ENCODE measurements at regions not wholly inside any gene's neighbourhood (a gene's known extent, or its start where the extent isn't known, plus 50 kb on each side); places are given as distances from the start of the nearest gene placed in this dataset.
"Not testable (repeated sequence)": the region's sequence is repeated elsewhere in the genome, so short reads cannot be mapped to it uniquely, and the experiment has no call there.

DNA sequence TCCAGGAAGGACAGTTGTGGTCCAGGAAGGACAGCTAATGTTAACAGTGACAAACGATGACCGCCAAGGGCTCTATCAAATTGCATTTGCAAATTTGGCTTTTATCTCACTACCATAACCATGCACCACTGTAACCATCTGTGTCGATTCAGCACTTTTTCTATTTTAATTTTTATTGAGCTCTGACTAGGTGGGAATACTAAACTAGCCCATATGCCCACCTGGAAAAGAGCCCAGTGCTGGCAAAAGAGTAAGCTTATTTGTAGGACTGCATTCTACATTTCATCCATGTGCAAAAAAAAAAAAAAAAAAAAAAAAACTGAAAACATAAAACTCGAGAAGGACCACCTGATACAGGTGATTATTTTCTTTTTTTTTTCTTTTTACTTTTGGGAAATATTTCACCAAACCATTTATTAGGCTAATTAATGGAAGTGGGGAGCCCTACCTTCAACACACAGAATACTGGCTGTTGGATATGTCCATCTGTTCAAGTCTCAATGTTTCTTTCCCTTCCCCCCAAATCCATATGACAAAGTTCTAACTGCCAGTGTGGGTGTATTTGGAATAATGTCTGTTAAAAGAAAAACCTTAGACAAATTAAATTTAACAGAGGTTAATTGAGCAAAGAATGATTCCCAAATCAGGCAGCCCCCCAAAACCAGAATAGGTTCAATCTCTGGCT, 99.5 kb upstream of the MXRA5 start:
- Histone ChIP-seq H3K27me3 (ENCODE audit: control insufficient read depth, insufficient read depth, low read length) (no peaks in the 10 kb centered on the region), H3K4me1 (ENCODE audit: control insufficient read depth, insufficient read depth, low read length) (peaks cover 17% of the 10 kb centered on the region), H3K27ac (ENCODE audit: low read length) (no peak overlapping the region), H3K4me3 (ENCODE audit: low read length) (no peak overlapping the region), H3K9me3 (replicated peaks; ENCODE audit: control insufficient read depth, low read depth, low read length) (no peaks in the 10 kb centered on the region), H3K36me3 (ENCODE audit: control insufficient read depth, insufficient read depth, low read length) (no peaks in the 10 kb centered on the region)
- no peak for DNase-seq
- WGBS (ENCODE audit: insufficient coverage), result 60% methylated on average over 2 of the region's 4 CpGs

DNA sequence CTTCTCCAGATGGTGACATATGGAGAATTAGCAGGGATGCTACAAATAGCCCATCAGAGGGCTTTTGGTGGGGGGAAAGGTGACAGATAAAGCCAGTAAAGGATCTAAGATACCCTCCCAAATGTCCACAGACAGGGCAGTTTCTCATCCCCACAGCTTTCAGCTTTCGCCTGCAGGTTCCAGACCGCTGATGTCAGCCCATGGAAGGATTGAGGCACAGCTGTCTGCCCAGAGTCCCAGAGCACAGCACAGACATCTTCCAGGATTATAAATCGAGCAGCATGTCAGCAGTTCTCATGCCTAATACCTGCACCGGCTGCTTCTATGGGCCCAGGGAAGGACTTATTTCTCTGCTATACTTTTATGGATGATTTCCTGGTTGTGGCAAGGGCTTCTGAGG, 96.7 kb upstream of the MXRA5 start:
- H3K9me3 ChIP-seq (replicated peaks; ENCODE audit: control insufficient read depth, low read depth, low read length), result no peaks in the 10 kb centered on the region
- no peaks in the 10 kb centered on the region for H3K27me3 ChIP-seq (ENCODE audit: control insufficient read depth, insufficient read depth, low read length)
- H3K27ac ChIP-seq (ENCODE audit: low read length), result peak overlapping the region; percentile 86
- WGBS (ENCODE audit: insufficient coverage), result 20% methylated on average over 3 of the region's 4 CpGs
- H3K36me3 ChIP-seq (ENCODE audit: control insufficient read depth, insufficient read depth, low read length), result no peaks in the 10 kb centered on the region
- H3K4me3 ChIP-seq (ENCODE audit: low read length), result no peak overlapping the region
- DNase-seq, result peak; percentile 88
- H3K4me1 ChIP-seq (ENCODE audit: control insufficient read depth, insufficient read depth, low read length), result peaks cover 11% of the 10 kb centered on the region

DNA sequence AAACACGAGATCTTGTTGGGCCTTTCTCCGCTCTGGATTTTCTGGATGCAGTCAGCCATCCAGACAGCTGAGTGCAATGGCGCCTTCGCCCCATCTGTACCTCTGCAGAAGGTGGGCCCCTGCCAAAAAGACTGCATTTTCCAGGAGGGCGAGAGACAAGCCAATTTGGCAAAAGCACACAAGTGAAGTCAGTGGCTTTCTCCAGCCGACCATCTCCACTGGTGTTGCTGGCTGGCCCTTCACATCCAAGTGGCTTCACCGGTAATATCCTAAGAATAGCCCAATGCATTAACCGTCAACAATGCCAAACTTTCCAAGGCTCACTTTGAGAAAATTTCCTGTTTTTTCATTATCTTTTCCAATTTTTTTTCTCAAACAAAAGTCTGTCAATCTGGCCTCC, 96.2 kb upstream of the MXRA5 start:
- H3K4me1 ChIP-seq (ENCODE audit: control insufficient read depth, insufficient read depth, low read length), result peaks cover 11% of the 10 kb centered on the region
- no peak overlapping the region for H3K4me3 ChIP-seq (ENCODE audit: low read length)
- 39% methylated on average over 8 of the region's 8 CpGs for WGBS (ENCODE audit: insufficient coverage)
- peak overlapping the region; percentile 86 for H3K27ac ChIP-seq (ENCODE audit: low read length)
- H3K36me3 ChIP-seq (ENCODE audit: control insufficient read depth, insufficient read depth, low read length), result no peaks in the 10 kb centered on the region
- DNase-seq, result peak; percentile 60
- no peaks in the 10 kb centered on the region for H3K9me3 ChIP-seq (replicated peaks; ENCODE audit: control insufficient read depth, low read depth, low read length)
- no peaks in the 10 kb centered on the region for H3K27me3 ChIP-seq (ENCODE audit: control insufficient read depth, insufficient read depth, low read length)

DNA sequence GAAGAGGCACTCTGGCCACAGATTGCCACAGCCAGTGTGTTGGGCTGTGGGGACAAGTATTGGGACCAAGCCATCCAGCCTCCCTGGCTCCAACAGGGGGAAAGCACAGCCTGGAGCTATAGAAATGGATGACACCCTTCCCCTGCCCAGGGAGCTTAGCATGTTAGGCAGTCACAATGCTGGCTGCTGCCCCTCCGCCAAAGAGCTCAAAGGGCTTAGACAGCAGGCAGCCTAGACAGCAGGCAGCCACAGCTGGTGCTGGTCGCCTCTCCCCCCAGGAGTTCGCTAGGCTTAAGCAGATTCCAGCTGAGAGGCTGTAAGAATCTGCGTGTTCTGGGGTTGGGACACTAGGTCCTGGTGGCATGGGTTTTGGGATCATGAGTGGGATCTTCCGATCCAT, 94.5 kb upstream of the MXRA5 start:
- H3K27ac ChIP-seq (ENCODE audit: low read length), result no peak overlapping the region
- H3K9me3 ChIP-seq (replicated peaks; ENCODE audit: control insufficient read depth, low read depth, low read length), result no peaks in the 10 kb centered on the region
- H3K36me3 ChIP-seq (ENCODE audit: control insufficient read depth, insufficient read depth, low read length), result no peaks in the 10 kb centered on the region
- no peak for DNase-seq
- peaks cover 11% of the 10 kb centered on the region for H3K4me1 ChIP-seq (ENCODE audit: control insufficient read depth, insufficient read depth, low read length)
- H3K27me3 ChIP-seq (ENCODE audit: control insufficient read depth, insufficient read depth, low read length), result no peaks in the 10 kb centered on the region
- 83% methylated on average over 4 of the region's 5 CpGs for WGBS (ENCODE audit: insufficient coverage)
- no peak overlapping the region for H3K4me3 ChIP-seq (ENCODE audit: low read length)

- H3K4me3 ChIP-seq (ENCODE audit: low read length); H3K4me1 ChIP-seq (ENCODE audit: control insufficient read depth, insufficient read depth, low read length); H3K36me3 ChIP-seq (ENCODE audit: control insufficient read depth, insufficient read depth, low read length); DNase-seq; H3K27ac ChIP-seq (ENCODE audit: low read length); H3K9me3 ChIP-seq (replicated peaks; ENCODE audit: control insufficient read depth, low read depth, low read length); H3K27me3 ChIP-seq (ENCODE audit: control insufficient read depth, insufficient read depth, low read length): not testable (repeated sequence)
- WGBS (ENCODE audit: insufficient coverage), result 84% methylated on average over 9 of the region's 25 CpGs
These were observed 89.5 kb upstream of the MXRA5 start for GRCh38 chrX:3435916-3436315.

GRCh38 chrX:3435057-3435456, 88.6 kb upstream of the MXRA5 start:
- Histone ChIP-seq H3K9me3 (replicated peaks; ENCODE audit: control insufficient read depth, low read depth, low read length) (no peaks in the 10 kb centered on the region), H3K4me3 (ENCODE audit: low read length) (no peak overlapping the region), H3K36me3 (ENCODE audit: control insufficient read depth, insufficient read depth, low read length) (no peaks in the 10 kb centered on the region), H3K27ac (ENCODE audit: low read length) (no peak overlapping the region), H3K27me3 (ENCODE audit: control insufficient read depth, insufficient read depth, low read length) (no peaks in the 10 kb centered on the region), H3K4me1 (ENCODE audit: control insufficient read depth, insufficient read depth, low read length) (no peaks in the 10 kb centered on the region)
- no peak for DNase-seq
- WGBS (ENCODE audit: insufficient coverage), result 68% methylated on average over 6 of the region's 6 CpGs

- WGBS (ENCODE audit: insufficient coverage), result no CpG with 5 or more reads among the region's 2 CpGs
- DNase-seq, result peak; percentile 82
- Histone ChIP-seq H3K9me3 (replicated peaks; ENCODE audit: control insufficient read depth, low read depth, low read length) (no peaks in the 10 kb centered on the region), H3K27me3 (ENCODE audit: control insufficient read depth, insufficient read depth, low read length) (peaks cover 2% of the 10 kb centered on the region), H3K27ac (ENCODE audit: low read length) (no peak overlapping the region), H3K4me1 (ENCODE audit: control insufficient read depth, insufficient read depth, low read length) (no peaks in the 10 kb centered on the region), H3K4me3 (ENCODE audit: low read length) (no peak overlapping the region), H3K36me3 (ENCODE audit: control insufficient read depth, insufficient read depth, low read length) (no peaks in the 10 kb centered on the region)
These were observed 82.3 kb upstream of the MXRA5 start for GRCh38 chrX:3428792-3429191.

- no peaks in the 10 kb centered on the region for H3K36me3 ChIP-seq (ENCODE audit: control insufficient read depth, insufficient read depth, low read length)
- H3K27ac ChIP-seq (ENCODE audit: low read length), result no peak overlapping the region
- H3K4me1 ChIP-seq (ENCODE audit: control insufficient read depth, insufficient read depth, low read length), result no peaks in the 10 kb centered on the region
- H3K9me3 ChIP-seq (replicated peaks; ENCODE audit: control insufficient read depth, low read depth, low read length), result no peaks in the 10 kb centered on the region
- no peak overlapping the region for H3K4me3 ChIP-seq (ENCODE audit: low read length)
- DNase-seq, result no peak
- 100% methylated on average over 2 of the region's 2 CpGs for WGBS (ENCODE audit: insufficient coverage)
- peaks cover 2% of the 10 kb centered on the region for H3K27me3 ChIP-seq (ENCODE audit: control insufficient read depth, insufficient read depth, low read length)
These were observed 80.1 kb upstream of the MXRA5 start for GRCh38 chrX:3426552-3426951.

DNA sequence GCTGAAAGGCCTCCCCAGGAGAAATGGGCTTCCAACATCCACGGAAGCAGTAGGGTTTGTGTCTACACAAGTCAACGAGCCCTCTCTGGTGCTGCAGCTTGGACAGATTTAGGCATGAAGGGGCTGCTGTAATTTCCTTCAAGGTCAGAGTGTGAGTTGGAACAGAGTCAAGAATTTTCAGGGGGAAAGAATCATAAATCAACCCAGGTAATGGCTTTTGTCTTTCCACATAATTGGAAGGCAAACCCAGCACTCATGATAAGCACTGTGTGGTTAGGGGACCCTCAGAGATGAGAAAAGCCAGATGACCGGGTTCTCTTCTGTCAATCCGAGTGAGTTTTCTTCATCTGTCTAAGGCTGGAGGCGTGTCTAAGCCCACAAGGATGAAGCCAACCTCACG, 78.6 kb upstream of the MXRA5 start:
- DNase-seq, result no peak
- WGBS (ENCODE audit: insufficient coverage), result 58% methylated on average over 5 of the region's 6 CpGs

DNA sequence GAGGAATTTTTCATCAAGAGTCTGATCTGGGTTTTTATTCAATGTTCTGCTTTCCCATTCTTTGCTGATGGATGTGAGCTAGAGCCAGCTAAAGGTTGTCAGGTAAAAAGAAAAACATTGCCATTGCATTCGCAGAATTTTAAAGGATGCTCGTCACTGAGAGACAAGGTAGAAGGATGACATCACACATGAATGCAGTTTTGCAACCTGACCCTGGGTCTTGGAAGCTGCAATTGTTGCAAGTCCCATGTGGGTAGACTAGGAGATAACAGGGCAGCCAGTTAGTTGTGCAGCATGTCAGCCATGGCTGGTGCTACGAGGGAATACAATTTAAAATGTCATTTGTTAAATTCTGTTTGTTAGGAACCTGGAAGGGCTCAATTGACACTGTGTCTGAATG, 73.9 kb upstream of the MXRA5 start:
- no peaks in the 10 kb centered on the region for H3K4me1 ChIP-seq (ENCODE audit: control insufficient read depth, insufficient read depth, low read length)
- H3K36me3 ChIP-seq (ENCODE audit: control insufficient read depth, insufficient read depth, low read length), result no peaks in the 10 kb centered on the region
- no peak overlapping the region for H3K27ac ChIP-seq (ENCODE audit: low read length)
- no peak overlapping the region for H3K4me3 ChIP-seq (ENCODE audit: low read length)
- no peaks in the 10 kb centered on the region for H3K9me3 ChIP-seq (replicated peaks; ENCODE audit: control insufficient read depth, low read depth, low read length)
- DNase-seq, result no peak
- WGBS (ENCODE audit: insufficient coverage), result 83% methylated on average over 2 of the region's 3 CpGs
- H3K27me3 ChIP-seq (ENCODE audit: control insufficient read depth, insufficient read depth, low read length), result peaks cover 2% of the 10 kb centered on the region

More for the DNA sequence above, 78.6 kb upstream of the MXRA5 start:
- no peaks in the 10 kb centered on the region for H3K9me3 ChIP-seq (replicated peaks; ENCODE audit: control insufficient read depth, low read depth, low read length)
- H3K27ac ChIP-seq (ENCODE audit: low read length), result no peak overlapping the region
- no peaks in the 10 kb centered on the region for H3K4me1 ChIP-seq (ENCODE audit: control insufficient read depth, insufficient read depth, low read length)
- H3K27me3 ChIP-seq (ENCODE audit: control insufficient read depth, insufficient read depth, low read length), result peaks cover 2% of the 10 kb centered on the region
- H3K4me3 ChIP-seq (ENCODE audit: low read length), result no peak overlapping the region
- no peaks in the 10 kb centered on the region for H3K36me3 ChIP-seq (ENCODE audit: control insufficient read depth, insufficient read depth, low read length)

DNA sequence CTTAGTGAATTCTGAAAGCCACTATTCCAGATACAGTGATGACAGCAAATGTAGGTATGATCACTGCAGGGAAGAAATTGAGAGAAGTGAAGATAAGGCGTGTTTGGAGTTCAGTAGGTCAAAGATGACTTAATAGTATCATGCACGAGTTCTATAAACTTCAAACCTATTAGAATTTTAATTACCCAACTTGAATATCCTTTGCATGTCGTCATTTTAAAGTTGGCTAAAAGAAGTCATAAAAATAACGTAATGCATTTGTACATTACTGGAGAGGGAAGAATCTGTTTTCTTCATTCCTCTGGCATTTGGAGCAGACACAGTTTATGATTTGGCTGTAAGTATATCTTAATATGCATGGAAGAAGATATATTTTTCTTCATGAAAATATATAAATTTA, 68.6 kb upstream of the MXRA5 start:
- Histone ChIP-seq H3K4me3 (ENCODE audit: low read length) (no peak overlapping the region), H3K27ac (ENCODE audit: low read length) (no peak overlapping the region), H3K27me3 (ENCODE audit: control insufficient read depth, insufficient read depth, low read length) (peaks cover 3% of the 10 kb centered on the region), H3K9me3 (replicated peaks; ENCODE audit: control insufficient read depth, low read depth, low read length) (no peaks in the 10 kb centered on the region), H3K4me1 (ENCODE audit: control insufficient read depth, insufficient read depth, low read length) (no peaks in the 10 kb centered on the region), H3K36me3 (ENCODE audit: control insufficient read depth, insufficient read depth, low read length) (no peaks in the 10 kb centered on the region)
- WGBS (ENCODE audit: insufficient coverage), result no CpG with 5 or more reads among the region's 4 CpGs
- DNase-seq, result peak; percentile 26
